Stimulated activated CD4-positive, alpha-beta T cell treated with anti-CD3 and anti-CD28 coated beads, TNF-alpha, amount 100 ng/mL, for 4 hours (primary cell): ENCODE measurements at regions not wholly inside any gene's neighbourhood (a gene's known extent, or its start where the extent isn't known, plus 50 kb on each side); places are given as distances from the start of the nearest gene placed in this dataset.

Experiments
- DNase-seq, 3 experiments: peaks; one replicate each; pipeline ENCODE4 v3.0.0-alpha.2; 2020; ENCODE audit warnings: low read depth in 3 of 3

DNA sequence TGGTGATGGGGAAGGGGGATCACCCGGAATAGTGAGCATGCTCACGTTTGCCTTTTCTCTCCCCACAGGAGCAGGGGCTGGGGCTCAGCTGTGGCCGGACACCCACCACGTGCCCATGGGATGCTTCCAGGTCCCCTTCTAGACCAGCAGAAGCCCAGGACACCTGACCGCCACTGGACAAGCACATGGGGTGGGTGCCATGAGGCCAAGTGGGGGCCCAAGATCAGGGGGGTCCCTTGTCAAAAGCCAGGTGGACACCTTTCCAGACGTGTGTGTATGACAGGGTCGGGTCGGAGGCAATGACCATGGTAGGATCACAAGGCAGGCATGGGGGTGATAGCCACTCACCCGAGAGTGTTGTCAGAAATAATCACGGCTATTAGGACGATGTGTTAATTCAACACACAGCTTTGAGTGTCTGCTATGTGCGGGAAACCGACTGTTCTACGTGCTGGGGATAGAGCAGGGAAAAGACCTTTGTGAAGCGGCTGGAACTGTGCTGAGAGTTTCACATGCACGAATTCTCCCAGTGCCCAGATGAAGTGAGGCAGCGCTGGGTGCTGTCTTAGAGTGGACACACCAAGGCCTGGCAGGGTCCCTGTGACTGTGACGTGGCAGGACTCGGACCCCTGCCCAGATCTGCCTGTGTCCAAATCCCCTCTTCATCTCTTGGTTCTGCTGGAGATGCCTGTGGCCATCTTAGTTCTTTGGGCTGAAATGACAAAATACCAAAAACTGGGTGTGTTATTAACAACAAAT is 244.7 kb downstream of the NDUFA10 start:
- no peak for DNase-seq

DNA sequence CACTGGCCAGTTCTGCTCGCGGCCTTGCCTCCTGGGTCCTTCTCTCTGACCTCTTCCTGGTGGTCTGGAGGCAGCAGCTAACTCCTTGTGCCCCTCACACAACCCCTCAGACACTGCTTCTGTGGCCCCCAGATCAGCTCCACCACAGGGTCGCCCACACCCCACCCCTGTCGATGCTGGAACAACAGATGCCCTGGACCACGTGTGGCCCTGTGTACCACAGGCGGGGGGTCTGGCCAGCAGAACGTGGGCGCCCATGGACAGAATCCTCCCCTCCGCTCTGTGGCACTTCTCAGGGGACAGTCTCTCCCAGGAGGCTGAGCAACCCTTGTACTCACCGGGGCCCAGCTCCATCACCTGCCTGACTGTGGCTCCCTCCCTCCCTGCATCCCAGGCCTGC is 245.6 kb downstream of the NDUFA10 start:
- no peak for DNase-seq

DNA sequence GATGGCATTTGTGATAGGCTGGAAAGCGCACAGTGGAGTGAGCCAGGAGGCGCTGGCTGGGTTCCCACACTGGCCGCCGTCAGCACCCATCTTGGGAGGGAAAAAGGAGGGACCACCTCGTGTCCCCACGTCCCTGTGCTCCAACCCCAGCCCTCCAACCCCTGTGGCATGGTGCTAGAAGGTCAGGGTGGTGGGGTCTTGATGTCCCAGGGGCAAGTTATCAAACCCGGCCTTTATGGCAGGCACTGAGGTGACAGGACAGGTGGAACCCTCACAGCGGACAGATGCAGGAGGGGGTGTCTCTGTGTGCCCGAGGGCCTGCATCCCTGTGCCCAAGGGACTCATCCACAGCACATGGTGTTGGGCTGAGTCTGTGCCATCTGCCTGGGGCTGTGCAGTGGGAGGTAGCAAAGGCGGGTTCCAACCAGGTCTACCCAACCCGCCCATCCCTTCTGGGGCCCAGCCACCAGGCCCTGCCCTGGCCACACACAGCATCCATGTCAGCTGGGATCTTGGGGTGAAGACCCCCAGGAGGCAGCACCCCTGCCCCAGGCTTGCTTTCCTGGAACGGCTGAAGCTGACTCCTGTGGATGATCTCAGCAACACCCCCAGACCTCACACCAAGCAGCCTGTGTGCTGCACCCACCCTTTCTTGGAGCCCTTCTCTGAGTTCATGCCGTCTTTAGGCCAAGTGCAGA is 246.1 kb downstream of the NDUFA10 start:
- no peak for DNase-seq

DNA sequence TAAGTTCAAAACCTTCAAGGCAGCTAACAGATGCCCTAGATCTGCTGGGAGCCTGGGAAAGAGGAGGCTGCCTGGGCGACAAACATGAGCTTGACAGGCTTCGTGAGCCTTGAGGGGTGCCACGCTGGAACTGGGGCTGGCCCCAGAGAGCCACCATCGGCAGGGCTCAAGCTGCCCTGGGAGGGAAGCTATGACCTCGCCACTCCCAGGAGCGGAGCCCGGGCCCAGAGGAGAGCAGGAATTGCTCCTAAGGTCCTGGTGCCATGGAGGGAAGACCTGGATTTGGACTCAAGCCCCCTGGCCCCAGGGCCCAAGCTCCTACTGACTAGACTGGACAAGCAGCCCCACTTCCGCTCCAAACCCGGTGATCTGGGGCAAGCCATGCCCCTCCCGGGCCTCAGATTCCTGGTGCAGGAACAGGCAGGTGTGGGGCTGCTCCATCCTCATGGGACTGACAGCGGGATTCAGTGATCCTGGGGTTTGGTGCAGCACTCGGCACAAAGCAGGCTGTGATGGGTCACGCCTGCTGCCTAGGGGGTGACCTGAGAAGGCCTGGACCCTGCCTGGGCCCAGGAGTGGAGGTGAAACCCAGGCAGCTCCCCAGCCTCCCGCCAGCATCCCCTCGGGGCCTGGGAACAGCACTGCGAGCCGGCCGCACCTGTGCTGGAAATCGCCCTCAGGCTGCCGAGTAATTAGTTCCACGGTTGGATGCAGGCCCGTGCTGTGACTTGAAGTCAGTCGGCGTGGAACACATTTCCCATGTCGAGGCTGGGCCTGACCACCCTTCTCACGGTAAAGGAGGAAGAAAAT is 246.9 kb downstream of the NDUFA10 start:
- DNase-seq = no peak

DNA sequence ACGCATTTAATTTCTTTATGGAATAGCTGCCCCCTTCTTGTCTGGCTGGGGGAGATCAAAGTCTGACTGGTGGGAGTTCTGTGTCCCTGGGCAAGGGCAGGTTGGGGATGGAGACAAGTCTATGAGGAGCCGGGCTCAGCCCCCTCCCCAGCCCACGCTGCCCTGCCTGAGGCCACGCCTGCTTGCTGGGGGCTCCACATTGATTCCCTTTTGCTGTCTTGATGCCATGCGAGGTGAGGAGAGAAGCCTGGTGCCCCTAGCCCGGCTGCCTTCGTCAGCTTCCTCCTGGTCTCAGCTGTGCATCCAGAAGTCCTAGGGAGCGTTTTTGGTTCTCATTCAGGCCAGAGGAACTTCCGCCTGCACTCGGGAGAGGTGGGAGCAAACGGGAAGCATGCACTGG is 247.9 kb downstream of the NDUFA10 start:
- DNase-seq = no peak

DNA sequence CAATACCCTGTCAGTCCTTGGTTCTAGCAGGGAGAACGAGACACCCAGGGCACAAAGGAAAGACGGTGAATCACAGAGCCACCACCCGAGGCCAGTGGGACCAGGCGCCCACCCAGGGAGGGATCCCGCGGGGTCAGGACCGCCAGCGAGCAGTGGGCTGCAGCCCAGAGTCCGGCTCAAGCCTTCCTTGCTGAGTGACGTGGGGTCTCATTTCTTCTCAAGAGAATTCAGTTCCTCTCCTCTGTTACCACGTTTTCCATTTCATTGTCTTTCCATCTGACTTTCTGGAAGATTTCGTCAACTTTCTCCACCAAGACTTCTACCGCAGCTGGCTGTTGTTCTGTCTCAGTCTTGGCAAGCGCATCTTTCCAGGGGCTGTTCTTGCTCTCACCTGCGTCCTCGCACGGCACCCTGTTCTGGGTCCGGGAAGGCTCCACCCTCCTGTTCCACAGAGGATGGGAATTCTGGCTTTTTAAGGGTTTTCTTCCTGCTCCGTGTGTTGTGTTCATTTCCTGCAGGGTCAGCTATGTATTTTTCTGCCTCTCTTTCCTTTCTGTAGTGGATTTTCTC is 248.6 kb downstream of the NDUFA10 start:
- DNase-seq = no peak

DNA sequence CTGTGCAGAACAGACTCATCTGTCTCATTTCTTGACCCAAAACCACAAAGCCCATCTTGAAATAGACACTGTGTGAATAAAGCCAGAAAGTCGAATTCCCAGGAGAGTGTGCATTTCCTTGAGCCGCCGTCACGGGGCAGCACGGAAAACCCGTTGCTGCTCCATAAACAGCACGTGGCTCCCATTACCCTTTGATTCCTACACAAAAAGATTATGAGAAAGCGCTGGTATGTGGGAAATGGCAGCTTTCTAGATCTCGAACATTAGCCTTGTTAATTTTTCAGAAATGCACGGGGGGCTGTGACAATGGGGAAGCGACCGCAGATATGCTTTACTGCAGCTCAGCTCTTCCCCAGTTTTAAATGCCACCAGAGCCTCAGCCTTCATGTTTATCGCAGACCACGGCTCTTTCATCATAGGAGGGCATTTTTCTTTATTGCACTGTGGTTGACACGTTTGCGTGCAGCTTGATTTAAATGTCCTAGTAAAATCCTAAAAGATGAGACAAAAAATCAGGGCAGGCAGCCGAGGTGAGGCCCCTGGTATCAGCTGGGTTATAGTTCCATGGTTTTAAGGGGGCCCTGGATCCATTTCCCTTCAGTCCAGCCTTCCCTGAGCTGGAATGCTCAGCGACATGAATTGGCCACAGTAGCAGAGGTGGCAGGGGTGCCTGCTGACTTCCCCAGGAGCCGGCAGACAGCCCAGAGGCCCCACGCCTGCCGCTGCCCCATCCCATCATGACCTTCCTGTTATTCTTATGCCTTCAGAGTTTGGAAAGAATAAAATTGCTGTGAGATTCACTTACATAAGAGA is 249.3 kb downstream of the NDUFA10 start:
- no peak for DNase-seq

DNA sequence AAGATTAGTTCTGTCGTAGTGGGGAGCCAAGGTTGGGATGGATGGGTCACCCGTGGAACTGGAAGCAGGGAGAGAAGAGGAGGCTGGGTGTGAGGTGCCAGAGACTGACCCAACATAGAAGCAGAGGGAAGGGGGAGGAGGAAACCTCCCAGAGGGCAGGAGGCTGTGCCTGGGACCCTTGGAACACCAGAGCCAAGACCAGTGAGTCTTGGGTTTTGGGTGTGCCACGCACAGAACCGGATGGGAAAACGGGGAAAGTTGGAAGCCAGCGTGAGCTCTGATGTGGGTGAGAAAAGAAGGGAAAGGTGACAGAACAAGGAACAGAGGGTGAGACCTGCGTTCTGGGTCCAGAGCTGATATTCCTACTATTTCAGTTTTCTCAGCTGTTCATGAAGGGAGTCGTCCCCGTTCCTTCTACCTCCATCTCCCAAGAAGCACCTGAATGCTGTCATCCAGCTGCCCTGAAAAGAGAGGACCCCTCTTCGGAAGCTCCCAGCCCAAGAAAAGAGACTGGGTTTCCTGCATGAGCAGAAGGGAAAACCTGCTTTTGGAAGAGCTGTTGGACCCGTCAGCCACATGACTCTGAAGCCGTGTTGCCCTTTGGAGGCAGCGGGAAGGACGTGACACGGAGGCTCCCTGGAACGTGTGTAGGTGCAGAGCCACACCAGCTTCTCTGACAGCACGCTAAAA is 250.1 kb downstream of the NDUFA10 start:
- no peak for DNase-seq

DNA sequence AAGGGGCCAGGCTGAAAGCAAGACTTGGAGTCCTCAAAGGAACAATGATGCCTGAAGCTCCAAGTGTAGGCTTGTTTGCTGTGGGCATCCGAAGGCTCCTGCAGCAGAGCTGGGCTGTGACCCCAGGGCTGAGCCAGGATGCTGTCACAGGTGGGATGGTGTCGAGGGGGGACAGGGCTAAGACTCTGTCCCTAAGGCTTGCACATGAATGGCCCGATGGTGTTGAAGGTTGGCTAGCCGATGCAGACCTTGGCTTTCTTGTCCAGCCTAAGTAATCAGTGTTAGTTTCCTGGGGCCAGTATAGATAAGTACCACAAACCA is 251.0 kb downstream of the NDUFA10 start:
- DNase-seq = no peak

DNA sequence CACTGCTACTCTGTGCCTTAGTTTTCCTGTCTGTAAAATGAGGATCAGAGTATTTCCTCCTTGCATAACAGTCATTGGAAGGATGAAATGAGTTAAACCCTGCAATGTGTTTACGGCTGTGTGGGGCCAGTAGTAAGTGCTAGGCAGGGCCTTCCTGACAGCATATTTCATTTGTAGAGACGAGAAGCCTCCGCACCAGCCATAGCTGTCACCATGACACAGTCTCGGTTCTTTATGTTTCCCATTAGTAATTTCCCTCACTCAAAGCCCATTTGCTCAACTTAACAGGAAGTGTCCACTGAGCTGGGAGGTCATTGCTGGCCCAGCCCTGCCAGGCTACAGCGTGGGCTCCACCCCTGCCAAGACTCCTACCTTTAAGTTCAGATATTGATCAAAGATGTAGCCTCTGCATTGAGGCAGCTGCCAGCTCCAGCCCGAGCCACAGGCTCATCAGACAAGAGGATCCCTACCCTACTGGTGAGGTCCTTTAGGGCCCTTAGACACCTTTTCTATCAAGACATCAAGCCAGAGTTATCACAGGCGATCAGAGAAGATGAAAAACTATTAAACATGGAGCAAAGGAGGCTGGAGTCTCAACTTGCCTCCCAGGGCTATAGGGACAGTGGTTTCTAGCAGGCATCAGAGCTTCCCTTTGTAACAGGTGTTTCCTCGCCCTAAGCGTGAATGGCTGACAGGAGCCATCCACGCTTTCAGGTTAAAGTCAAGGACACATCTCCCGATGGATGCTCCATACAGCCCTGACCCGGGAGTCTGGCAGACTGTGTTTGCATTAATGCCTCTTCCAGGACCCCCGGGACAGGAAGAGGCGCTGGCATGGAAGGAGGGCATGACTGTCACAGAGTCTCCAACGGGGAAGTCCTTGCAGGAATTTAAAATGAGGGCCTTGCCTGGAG is 251.7 kb downstream of the NDUFA10 start:
- DNase-seq = no peak

DNA sequence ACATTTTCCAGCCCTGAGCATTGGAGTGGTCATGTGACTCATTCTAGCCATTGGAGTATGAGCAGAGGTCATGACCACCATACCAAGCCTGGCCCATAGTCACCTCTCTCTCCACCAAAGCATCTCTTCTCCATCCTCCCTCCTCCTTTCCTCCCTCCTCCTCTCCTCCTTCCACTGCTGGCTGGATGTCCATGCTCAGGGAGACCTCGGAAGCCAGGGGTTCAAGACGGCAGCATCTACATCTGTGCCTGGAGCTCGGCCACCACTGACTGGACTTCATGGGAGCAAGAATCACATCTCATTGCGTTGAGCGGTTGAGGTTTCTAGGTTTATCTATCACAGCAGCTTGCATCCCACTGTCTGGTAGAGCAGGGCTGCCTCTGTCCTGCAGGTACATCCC is 252.4 kb downstream of the NDUFA10 start:
- no peak for DNase-seq

DNA sequence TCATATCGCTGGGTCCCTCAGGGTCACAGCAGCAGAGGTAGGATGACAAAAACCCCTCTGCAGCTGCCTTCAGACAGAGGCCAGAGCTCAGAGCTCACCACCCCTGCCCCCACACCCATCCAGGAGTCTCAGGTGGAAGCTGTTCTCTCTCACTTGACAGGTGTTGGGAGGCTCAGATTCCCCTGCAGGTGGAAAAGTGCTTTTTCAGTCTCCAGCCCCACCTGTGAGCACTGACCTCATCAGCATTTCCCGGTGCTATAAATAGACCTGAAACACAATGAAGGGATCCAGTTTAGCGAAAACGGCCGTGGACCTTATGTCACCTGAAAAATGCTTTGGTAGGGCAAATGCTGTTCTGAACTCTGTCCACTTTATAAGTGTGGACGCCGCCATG is 254.9 kb downstream of the NDUFA10 start:
- no peak for DNase-seq

DNA sequence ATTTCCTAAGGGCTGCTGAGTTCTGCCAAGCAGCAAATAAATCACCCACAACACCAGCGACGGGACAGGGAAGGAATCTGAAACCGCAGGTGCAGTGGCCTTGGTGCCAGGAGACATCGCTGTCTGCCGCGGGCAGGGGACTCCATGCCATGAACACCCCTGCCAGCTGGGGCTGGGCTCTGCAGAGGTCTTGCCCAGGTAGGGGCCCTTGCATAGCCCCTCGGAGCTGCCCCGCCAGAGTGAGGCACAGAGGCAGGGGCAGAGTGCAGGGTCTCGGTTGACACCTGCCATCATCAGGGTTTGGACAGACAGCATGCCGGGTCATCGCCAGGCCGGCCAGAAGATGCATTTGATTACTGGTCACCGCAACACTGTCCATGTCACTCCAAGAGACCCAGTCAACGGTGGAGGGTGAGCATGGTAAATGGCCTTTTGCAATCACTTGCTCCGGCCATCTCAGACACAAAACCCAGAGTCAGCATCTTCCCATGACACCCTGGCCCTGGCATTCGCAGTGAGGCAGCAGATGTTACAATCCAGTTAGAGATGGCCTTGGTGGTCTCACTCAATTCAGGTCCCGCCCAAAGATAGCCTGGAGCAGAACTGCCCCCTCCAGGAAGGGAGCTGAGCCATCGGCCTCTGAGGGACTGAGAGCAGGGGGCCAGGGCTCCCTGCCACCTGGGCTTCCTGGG is 255.4 kb downstream of the NDUFA10 start:
- no peak for DNase-seq

DNA sequence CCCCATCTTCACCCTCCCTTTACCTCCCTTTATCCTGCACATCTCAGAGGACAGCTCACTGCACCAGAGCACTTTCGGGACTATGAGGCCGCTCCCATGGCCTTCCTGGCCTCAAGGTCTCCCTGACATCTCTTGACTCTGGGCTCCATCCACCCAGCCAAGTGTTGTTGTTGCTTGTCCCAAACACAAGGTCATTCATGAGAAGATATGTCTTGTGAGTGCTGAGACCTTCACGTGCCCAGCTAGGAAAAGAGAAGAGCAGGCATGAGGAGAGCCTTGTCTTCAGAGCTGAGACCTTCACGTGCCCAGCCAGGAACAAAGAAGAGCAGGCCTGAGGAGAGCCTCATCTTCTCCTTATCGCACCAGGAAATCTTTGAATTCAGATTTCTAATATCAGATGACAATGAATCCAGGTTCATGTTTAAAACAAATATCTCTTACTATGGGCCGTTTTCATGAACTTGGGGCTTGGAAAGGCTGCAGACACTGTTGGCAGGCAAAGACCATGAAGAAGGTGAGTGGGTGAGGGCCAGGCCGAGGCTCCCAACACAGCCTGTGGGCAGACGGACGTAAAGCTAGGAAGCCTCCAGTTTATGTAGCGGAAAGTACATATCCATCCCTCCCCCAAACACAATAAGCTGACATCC is 256.1 kb downstream of the NDUFA10 start:
- DNase-seq = no peak

DNA sequence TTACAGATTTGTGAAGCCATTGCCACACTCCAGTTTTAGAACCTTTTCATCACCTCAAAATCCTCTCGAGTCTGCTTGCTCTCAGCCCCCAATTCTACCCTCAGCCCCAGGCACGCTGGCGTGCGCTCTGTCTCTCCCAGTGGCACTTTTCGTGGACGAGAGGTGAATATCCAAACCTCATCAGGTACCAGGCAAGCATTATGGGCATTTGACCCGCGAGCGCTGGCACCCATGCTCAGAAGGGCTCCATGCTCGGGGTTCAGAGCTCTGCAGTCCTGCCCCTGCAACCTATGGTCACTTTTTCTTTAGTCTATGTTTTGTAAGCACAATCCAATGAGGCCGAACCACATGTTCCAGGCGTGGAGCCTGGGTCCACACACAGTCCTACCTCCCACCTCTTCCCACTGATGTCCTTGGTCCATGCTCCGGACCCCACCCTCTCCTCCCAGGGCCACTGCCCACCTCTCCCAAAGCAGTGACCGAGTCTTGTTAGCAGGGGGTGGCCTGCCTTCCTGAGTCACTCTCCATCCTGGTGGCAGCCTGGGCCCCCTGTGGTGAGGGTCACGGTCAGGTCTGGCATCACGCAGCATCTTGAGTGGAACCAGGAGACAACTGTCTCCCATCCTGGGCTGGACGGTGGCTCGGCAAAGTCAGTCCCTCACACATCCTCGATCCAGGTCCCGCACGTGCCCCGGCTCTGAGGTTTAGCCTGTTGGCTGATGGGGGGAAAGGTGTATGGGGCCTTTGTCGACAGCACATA is 256.9 kb downstream of the NDUFA10 start:
- DNase-seq = no peak

DNA sequence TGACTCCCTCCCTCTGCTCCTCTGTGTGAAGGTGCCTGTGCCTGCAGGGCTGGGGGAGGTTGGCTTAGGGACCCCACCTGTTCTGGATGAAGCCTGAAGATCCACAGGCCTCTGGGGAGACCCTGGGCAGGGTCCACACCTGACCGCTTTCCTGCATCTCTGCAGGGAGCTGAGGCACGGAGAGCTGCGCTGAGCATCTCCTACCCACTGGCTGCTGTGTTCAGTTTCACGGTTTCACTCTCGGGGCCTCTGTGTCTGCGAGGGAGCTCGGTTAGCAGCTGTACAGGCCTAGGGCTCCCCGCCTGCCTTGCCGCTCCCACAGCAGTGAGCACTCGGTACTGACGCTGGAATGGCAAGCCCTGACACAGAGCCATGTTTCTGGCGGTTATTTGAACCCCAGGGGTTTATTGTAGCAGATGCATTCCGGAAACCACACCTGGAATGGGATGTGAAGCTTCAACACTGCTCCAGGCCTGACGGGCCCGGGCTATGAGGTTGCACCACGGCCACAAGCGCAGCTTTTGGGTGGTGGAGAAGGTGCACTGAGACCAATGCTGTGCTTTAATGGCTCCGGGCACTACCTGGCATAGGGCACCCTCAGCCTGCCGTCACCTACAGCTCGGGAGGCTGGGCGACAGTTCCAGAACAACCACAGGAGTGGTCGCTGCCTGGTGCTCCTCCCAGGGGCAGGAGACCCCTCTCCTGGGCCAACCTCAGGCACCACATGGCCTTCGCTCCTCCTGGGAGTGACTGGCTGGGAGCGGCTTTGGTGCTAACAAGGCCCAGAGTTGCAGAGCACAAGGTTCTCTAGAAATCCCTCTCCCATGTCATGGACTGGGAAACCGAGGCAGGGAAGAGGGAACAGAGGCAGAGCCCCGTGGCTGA is 257.9 kb downstream of the NDUFA10 start:
- no peak for DNase-seq

DNA sequence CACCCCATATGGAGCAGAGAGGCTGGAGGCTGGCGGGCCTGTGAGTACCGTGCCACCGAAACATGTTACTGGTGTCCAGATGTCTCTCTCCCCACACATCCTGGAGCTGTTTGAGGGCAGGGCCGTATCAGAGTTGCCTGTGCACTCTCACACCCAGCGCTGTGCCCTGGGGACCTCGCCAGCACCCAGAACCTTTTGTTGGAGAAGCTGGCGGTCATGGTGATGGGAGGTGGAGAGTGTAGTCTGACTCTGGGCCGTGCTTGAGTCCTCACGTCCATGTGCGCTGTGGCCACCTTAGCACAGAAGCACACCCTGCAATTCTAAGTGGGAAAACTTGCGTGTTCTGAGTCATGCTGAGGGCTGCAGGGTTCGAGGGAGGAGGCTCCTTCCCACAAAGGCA is 259.2 kb downstream of the NDUFA10 start:
- DNase-seq = no peak
